CD1c-positive myeloid dendritic cell (primary cell): ENCODE measurements at regions not wholly inside any gene's neighbourhood (a gene's known extent, or its start where the extent isn't known, plus 50 kb on each side); places are given as distances from the start of the nearest gene placed in this dataset.

Experiments
- DNase-seq: peaks from one replicate; pipeline ENCODE4 v3.0.0-alpha.2; 2016; ENCODE audit errors: extremely low spot score

DNA sequence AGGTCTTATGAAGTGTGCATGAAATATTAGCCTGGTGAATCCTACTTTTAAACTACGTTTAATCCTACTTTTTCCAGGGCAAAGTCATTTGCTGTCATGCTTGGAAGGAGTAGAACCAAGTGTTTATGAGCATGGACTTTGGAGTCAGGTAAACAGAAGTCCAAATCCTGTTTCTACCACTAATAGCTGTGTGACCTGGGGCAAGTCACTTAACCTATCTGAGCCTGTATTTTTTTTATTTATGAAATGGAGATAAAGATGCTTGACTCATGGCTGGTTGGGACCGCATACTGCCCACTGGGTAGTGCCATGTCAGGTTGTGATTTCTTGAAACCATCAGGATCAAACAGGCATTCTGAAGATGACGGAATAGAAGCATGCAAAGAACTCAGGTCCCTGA is 249.6 kb downstream of the BAMBI start:
- DNase-seq = no peak

DNA sequence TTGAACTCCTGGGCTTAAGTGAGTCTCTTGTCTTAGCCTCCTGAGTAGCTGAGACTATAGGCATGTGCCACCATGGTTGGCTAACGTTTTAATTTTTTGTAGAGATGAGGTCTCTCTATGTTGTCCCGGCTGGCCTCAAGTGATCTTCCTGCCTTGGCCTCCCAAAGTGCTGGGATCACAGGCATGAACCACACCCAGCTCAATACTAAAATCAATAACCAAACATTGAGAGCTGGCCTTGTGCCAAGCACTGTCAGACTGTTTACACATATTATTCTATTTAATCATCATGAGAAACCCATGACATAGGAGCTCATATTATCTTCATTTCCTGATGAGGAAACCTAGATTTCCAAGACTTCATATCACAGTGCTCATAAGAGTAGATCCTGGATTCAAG is 251.2 kb downstream of the BAMBI start:
- DNase-seq = no peak

DNA sequence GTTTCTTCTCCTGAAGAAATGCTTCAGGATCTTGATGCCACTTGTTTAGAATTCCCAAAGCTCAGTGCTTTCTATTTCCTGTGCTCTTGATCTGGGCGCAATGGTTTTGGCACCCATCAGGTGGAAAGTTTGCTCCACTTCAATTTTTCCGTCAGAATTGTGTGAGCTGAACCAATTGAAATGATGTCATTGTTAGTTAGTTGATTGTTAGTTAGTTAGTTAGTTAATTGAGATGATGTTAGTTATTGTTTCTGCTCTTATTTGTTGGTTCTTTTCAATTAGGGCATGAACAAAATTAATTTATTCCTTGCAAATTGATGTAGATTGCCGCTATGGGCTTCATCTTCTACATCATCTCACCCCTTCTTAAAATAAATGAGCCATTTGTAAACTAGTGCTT is 252.6 kb downstream of the BAMBI start:
- DNase-seq = no peak

DNA sequence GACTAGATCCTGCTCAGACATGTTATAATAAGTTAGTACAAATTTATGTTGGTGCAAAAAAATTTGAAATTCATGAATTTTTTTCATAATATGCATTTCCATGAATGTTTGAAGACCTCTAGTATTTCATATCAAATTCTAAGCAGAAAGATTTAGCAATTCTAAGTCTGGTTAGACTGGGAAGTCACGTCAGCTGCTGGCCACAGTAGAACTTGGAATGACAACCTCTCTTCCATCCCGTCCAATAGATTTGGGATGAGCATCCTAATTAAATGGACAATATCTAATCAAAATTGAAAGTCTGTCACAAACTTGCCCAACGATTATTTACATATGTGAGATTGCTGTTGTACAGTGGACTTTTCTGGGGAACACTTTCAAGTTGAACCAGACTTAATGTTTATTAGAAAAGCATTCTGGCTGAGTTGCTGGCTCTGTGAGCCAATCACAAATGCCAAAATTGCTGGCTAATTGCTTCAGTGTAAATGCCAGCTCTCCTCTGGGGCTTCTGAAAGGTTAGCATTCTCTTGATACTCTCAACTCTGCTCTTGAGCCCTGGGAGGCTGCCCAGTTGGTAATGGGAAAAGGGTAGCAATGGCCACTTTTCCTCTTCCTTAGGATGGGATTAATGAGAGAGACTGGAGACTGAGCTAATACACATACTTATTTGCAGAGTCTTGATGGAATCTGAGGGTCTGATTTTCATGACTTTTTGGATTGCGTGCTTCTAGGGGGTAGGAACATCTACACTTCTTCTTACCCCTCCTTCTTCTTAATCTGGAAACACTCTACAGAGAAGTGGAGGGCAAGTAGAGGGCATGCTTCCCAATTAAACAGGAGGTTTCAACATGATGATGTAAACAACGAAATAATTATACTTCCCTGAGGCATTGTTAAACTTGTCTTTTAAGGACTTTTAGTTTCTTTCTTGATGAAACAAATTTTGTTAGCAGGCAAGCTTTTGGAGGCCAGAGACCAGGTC is 253.5 kb downstream of the BAMBI start:
- no peak for DNase-seq

DNA sequence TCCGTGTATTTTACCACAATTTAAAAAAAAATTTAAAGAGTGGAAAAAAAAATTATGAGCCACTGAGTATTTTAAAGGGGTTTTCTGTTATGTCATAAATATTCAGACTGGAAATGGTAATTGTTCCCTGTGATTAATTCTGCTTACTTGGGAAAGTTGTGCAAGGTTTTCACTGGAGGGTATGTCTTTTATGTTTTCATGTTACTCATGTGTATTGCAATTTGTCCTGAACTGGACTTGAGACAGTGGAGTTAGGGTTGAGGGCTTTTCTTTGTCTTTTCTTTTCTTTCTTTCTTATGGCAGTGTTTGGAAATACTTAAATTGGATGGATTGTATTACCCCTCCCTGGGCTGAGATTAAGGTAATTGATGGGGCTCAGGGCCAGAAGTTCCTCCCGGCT is 257.7 kb downstream of the BAMBI start:
- DNase-seq = no peak

DNA sequence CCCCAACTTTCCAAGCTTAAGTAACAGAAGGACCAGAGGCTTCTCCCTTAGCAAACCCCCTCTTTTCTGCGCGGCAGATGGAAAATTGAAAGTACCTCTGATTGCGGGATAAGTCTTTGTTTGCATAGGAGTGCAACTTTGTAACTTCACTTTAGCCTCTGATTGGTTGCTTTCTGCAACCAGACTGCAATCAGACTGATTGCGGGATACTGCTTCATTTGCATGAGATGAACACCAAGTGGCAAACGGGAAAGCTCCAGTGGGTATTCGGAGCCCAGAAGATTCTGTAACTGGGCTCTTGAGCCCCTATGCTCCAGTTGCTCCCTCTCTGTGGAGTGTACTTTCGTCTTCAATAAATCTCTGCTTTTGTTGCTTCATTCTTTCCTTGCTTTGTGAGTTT is 260.6 kb downstream of the BAMBI start:
- DNase-seq = no peak

DNA sequence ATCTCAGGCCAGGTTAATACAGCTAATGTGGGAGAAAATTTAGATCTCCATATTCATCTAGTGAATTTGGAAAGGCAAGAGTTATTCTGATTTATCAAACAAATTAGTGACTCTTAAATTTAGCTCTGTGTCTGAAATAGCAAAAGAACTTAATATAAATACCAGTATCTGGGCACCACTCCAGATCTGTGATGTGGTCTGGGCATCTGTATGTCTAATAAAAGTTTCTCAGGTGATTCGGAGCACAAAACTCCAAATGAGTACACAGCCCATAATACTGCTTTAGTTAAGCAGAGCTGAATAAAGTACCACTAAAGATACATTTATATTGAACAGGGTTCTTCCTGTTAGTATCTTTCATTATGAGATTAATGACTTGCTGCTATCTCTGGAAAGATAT is 261.4 kb downstream of the BAMBI start:
- DNase-seq = no peak

DNA sequence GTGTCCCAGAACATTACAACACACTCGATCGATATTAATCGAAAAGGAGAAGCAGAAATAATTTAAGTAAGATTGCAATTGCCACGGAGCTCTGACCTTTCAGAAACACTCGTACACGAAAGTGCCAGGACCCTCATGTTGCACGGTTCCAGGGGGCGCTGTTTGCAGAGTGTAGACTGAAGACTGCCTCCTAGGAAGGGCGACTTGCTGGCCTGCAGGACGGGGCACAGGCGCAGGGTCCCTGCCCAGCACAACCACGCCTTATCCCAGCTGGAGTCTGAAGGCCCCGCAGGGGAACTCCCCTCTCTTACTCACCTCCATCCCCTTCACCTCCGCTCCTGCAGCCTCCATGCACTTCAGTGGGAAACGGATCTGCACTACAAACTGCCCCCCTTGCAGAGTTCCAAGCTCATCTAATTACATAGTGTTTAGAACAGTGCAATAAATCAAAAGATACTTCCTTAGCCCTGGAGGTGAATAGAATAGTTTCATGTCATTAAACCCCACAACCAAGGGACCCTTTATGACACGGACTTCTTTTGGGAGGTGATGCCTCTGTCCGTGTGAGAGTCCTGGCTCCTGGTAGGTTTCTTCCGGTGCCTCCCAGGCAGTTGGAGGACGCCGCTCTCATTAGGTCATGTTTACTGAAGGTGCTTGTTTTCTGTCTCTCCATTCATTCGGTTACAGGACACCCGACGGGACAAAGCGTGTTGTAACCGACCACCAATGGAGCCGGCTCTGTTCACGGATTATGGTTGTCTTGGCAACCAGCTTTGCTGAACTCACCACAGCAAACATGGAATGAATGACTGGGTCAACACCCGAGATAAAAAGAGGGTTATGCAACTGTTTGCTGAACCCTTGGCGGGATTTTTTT is 262.2 kb downstream of the BAMBI start:
- DNase-seq = no peak

DNA sequence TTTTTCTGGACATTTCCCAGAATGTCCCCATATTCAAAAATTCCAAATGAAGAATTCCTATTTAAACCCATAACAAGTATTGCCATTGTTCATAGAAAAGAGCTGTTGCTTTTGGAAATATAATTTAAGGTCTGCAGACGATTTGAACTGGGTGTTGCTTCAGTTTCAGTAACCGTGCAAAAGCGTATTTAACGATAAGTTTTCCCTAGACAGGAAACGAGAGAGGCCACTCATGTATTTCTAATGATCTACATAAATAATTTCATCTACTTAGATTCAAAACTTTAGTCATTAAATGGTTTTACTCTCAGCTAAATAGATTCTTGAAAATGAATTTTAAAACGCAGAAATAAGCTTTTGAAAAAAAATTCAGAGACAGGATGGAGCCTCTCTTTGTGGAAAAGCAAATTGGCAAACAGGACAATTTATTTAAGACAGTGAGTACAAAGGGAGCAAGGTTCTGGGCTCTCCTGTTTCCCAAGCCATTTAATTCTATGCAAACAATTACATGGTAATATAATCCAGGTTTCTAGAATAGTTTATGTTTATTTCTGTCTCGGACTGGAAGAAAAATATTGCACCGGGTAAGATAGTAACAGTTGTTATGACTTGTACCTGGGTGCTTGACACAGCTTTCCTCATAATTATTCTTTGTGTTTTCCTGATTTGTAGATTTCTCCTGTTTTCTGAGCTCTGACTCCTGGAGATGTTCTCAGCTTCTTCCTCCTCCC is 263.0 kb downstream of the BAMBI start:
- DNase-seq = no peak

DNA sequence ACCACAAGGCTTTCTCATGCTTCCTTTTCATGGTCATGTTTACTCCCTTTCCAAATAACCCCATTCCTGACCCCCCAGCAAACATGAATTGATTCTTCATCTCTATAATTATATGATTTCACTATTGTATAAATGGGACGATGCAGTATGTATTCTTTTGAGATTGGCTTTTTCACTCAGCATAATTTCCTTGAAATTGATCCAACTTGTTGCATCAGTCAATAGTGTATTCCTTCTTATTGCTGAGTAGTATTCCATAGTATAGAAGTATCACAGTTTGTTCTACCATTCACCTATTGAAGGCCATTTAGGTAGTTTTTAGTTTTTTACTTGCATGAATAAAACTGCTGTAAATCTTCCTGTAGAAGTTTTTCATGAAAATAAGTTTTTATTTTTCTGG is 264.7 kb downstream of the BAMBI start:
- no peak for DNase-seq

DNA sequence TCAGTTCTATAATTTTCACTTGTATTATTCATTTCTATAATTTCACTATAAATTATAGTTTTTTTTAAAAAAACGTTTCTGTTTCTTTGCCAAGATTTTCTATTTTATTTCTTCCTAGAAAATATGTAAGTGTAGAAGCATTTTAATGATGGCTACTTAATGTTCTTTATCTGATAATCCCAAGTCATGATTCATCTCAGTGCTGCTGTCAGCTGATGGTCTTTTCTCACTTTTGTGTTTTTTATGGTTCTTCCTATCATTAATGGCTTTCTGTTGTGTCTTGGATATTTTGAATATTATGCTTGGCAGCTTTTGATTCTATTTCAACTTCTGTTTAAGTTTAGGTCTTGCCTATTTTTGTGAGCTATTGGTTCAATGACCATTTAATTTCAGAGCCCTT is 268.6 kb downstream of the BAMBI start:
- no peak for DNase-seq

DNA sequence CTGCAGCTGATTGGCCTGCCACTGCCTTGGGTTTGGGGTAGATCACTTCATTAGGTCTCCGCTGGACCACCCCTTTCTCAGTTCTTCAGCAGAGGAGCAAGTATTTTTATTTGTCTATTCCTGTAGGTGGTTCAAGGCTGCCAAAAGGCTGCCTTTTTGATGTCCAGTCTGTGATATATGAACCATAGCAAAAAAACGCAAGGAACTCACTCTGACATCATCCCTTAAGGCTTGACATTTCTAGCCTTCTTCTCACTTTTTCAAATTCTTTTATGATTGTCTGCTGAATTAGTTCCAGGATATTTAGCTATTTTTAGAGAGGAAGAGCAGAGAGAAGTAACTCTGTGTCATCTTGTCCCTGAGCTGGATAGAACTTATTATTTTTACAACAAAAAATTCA is 269.2 kb downstream of the BAMBI start:
- no peak for DNase-seq

DNA sequence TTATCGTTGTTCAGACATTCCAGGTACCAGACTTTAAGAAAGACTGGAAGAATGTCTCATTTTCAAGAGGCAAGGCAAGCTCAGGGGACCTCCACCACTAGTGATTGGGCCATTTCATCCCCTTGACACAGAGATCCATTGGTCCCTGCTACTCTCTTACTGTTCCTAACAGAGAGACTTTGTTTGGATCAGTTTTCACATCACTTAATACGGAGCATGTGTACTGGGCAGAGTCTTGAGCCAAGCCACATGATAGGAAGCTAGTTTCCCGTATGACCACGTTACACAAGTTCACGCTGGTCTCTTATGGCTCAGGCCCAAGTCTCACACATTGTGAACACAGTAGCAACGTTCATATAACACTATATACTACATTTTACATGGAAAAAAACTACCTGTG is 269.9 kb downstream of the BAMBI start:
- no peak for DNase-seq

DNA sequence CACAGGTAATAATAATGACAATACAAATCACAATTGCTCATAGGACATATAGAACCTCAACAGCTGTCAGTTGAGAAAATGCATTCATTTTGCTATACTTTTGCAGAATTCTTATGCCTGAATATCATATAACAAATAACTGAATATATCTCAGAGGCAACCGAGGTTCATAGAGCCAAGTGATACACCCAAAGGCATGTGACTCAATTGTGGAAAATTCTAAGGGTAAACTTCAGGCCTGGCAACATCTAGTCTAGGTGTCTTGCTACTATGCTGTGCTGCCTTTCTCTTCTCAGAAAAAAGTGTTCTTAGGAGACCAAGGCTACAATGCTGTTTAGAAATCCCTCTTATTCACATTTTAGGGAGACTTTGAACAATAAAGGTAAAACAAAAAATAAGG is 270.7 kb downstream of the BAMBI start:
- DNase-seq = no peak

DNA sequence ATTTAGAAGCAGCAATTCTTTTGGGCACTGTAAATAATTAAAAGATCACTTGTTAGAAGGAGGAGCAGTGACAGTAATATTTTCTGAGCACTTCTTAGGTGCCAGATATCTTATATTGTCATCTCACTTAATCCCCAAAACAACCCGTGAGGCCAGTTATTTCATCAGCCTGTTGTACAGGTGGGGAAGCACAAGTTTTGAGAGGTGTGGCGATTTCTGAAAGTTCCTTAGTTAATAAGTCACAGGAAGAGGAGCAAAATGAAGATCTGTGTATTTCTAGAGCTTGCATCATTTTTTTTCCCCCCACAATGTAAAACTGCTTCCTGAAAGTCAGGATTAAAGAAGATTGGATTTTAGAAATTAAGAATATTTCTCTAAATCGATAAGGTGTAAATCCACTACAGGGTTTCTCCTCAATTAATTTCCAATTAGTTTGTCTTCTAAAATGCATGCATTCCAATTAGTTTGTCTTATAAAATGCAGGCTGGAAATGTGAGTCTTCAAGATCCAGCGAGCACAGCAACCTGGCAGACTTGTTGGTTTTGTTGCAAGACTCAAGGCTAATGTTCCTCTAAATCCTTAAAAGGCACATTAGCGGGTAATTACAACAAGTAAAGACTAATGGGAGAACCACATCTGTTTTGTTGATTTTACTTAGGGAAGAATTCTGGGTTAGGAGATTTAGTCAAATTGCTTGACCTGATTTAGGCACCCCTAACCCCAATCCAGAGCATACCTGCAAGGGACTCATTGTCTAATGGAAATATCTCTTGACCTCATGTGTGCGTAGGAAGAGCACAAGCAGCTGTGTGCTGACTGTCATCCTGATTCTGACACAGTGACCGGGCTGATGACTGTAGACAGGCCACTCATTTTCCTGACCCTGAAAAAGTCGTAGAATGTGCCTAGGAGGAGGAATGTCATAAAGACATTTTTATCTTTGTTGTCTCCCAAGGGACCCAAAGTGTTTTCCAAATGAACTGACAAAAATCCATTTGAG is 272.0 kb downstream of the BAMBI start:
- DNase-seq = no peak

DNA sequence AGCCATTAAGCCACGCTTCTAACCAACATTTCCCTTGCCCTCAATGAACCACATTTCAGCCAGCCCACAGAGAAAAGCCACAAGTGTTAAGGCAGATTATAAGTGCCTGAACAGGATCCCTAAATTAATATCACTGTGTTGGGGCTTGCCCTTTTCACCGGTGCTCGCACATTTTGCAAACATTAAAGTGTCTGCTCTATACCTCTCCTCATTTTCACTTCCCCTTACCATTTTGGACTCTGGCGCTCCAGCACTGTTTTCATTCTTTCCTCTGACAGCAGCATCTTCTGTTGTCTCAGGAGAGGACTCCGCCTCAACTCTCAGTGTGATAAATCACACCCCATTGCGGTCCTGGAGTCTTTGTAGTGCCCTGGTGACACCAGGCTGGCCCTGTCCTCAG is 274.2 kb downstream of the BAMBI start:
- DNase-seq = no peak

DNA sequence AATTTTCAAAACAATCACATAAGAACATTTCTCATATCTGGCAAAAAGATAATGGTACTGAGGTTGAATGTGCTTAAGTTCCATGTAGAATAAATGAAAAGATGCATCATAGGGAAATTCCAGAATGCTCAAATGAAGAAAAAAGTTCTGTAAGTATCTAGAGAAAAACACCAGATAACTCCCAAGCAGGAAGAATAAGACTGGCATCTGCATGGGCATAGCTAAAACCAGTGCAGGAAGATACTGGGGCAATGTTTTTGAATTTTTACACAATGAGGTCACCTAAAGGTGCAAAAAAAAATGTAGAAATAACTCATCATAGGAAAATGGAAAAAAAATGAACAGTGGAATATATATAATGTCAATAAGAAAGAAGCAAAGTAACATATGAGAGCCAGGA is 275.2 kb downstream of the BAMBI start:
- no peak for DNase-seq

DNA sequence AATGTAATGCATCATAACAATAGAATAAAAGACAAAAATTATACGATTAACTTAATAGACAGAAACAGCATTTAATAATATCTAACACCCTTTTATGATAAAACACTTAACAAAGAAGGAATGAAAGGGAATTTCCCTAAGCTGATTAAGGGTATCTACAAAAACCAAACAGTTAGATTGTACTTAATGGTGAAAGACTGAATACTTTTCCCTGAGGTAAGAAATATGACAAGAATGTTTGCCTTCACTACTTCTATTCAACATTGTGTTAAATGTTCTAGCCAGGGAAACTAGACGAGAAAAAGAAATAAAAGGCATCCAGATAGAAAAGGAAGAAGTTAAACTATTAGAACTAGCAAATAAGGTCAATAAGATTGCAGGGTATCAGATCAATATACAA is 276.9 kb downstream of the BAMBI start:
- DNase-seq = no peak

DNA sequence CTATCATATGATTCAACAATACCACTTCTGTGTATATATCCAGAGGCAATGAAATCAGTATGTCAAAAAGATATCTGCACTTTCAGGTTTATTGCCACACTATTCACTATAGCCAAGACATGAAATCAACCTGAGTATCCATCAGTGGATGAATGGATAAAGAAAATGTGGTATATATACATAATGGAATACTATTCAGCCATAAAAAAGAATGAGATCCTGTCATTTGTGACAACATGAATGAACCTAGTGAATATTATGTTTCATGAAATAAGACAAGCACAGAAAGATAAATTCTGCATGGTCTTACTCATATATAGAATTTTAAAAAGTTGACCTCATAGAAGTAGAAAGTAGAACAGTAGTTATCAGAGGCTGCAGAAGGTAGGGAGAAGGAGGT is 281.1 kb downstream of the BAMBI start:
- no peak for DNase-seq

DNA sequence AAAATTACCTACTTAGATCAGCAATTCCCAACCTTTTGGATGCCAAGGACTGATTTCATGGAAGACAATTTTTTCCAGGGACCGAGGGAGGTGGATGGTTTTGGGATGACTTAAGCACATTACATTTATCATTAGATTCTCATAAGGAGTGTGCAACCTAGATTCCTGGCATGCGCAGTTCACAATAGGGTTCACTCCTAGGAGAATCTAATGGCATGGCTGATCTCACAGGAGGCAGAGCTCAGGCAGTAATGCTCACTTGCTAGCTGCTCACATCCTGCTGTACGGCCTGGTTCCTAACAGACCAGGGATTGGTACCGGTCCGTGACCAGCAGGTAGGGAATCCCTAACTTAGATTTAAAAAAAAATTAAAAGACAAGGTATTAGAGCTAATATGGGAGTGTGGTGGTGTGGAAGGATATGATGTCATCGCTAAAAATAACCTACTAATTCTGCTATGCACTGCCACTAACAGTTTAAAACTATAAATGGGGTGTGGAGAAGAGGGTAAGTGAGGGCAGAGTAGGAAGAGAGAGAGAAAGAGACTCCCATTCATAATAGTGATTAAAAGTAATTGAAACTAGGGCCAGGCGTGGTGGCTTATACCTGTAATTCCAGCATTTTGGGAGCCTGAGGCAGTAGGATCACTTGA is 282.7 kb downstream of the BAMBI start:
- DNase-seq = no peak
